B cell (primary cell): ENCODE measurements at regions not wholly inside any gene's neighbourhood (a gene's known extent, or its start where the extent isn't known, plus 50 kb on each side); places are given as distances from the start of the nearest gene placed in this dataset.

Experiments
- ATAC-seq: fragments of 200-7000 bp; cut with Tn5 transposase; one replicate; pipeline ENCODE4 v1.10.0; 2021; ENCODE audit warnings: low read depth, mild to moderate bottlenecking, moderate number of reproducible peaks, moderate library complexity
- CTCF ChIA-PET: fragments of 350-600 bp; sonication (Branson Sonifier 250); formaldehyde crosslinking; loops from one replicate; lab custom pipeline; 2021; ENCODE audit warnings: antibody characterized with exemption, inconsistent platforms; lab: Charles Lee
- POLR2A ChIA-PET: fragments of 350-600 bp; sonication (Branson Sonifier 250); formaldehyde crosslinking; loops from one replicate; lab custom pipeline; 2021; ENCODE audit warnings: antibody characterized with exemption; lab: Charles Lee
- DNase-seq: peaks from one replicate; pipeline ENCODE4 v3.0.0; 2013
- H2AFZ ChIP-seq: 2 replicates; pipeline ENCODE4 v1.6.1; 2012; ENCODE audit warnings: mild to moderate bottlenecking, low read depth, low read length; ENCODE audit not compliant: insufficient read depth, poor library complexity, severe bottlenecking
- H3K27ac ChIP-seq, 2 donors: 1 replicate in 1 of 2; 2 replicates in 1 of 2; pipeline ENCODE4 v1.5.1; 2012 to 2013; ENCODE audit warnings: low read length in 2 of 2, mild to moderate bottlenecking in 2 of 2, moderate library complexity in 1 of 2
- H3K27me3 ChIP-seq, 4 experiments: fragments of 200-600 bp in 1 of 4; sonication (generic) in 1 of 4; replicated peaks in 1 of 4; 1 replicate in 2 of 4; 2 replicates in 2 of 4; pipeline versions ENCODE4 v1.6.1 to v1.7.0; 2013 to 2016; ENCODE audit warnings: low read length in 3 of 4, mild to moderate bottlenecking in 2 of 4, mixed read lengths in 1 of 4, moderate library complexity in 1 of 4; ENCODE audit not compliant: insufficient read depth in 4 of 4, control insufficient read depth in 3 of 4; ENCODE audit errors: control extremely low read depth in 1 of 4
- H3K36me3 ChIP-seq, 2 experiments: replicated peaks in 1 of 2; 1 replicate in 1 of 2; 2 replicates in 1 of 2; pipeline versions ENCODE4 v1.6.1 to v1.7.1; 2013; ENCODE audit warnings: low read length in 1 of 2; ENCODE audit not compliant: insufficient read depth in 2 of 2, control insufficient read depth in 1 of 2; ENCODE audit errors: control extremely low read depth in 1 of 2, extremely low read depth in 1 of 2
- H3K4me1 ChIP-seq, 2 donors: fragments of 200-600 bp in 1 of 2; sonication (generic) in 1 of 2; 1 replicate in 1 of 2; 2 replicates in 1 of 2; pipeline versions ENCODE4 v1.5.1 to v1.6.1; 2013 to 2017; ENCODE audit warnings: low read length in 2 of 2; ENCODE audit not compliant: control insufficient read depth in 2 of 2, insufficient read depth in 2 of 2
- H3K4me2 ChIP-seq: replicated peaks from 2 replicates; pipeline ENCODE3; 2012; ENCODE audit warnings: mild to moderate bottlenecking, low read depth, low read length; ENCODE audit not compliant: poor library complexity, severe bottlenecking
- H3K4me3 ChIP-seq, 5 experiments: fragments of 200-600 bp in 1 of 5; sonication (generic) in 1 of 5; 1 replicate in 3 of 5; 2 replicates in 2 of 5; pipeline versions ENCODE4 v1.5.1 to v1.7.0; 2011 to 2016; ENCODE audit warnings: low read length in 4 of 5, mild to moderate bottlenecking in 4 of 5, low read depth in 2 of 5, control low read depth in 1 of 5, moderate library complexity in 1 of 5; ENCODE audit not compliant: insufficient read depth in 1 of 5; ENCODE audit errors: control extremely low read depth in 1 of 5, extremely low read depth in 1 of 5
- H3K79me2 ChIP-seq: fragments of 200-600 bp; sonication (generic); one replicate; pipeline ENCODE4 v1.6.0; 2016; ENCODE audit warnings: low read length; ENCODE audit not compliant: control insufficient read depth, insufficient read depth
- H3K9ac ChIP-seq: fragments of 200-600 bp; sonication (generic); 2 replicates; pipeline ENCODE4 v1.6.1; 2017; ENCODE audit warnings: mild to moderate bottlenecking, low read length, moderate library complexity
- H3K9me3 ChIP-seq, 3 donors: one replicate each; pipeline versions ENCODE4 v1.6.1 to v1.7.1; 2013; ENCODE audit warnings: low read length in 2 of 3; ENCODE audit not compliant: control insufficient read depth in 2 of 3, insufficient read depth in 1 of 3; ENCODE audit errors: control extremely low read depth in 1 of 3
- H4K20me1 ChIP-seq: 2 replicates; pipeline ENCODE4 v1.6.0; 2012; ENCODE audit warnings: mild to moderate bottlenecking, low read length; ENCODE audit not compliant: insufficient read depth, control insufficient read depth, poor library complexity, severe bottlenecking
- H3K27ac Mint-ChIP-seq: one replicate; pipeline ENCODE4 v1.8.0; 2021; ENCODE audit warnings: mixed read lengths
- H3K27me3 Mint-ChIP-seq: one replicate; pipeline ENCODE4 v1.8.0; 2021; ENCODE audit warnings: mixed read lengths
- H3K4me1 Mint-ChIP-seq: one replicate; pipeline ENCODE4 v1.8.0; 2021; ENCODE audit warnings: mixed read lengths
- H3K4me3 Mint-ChIP-seq: one replicate; pipeline ENCODE4 v1.8.0; 2021; ENCODE audit warnings: mixed read lengths
- H3K9me3 Mint-ChIP-seq: one replicate; pipeline ENCODE4 v1.8.0; 2022; ENCODE audit warnings: mixed read lengths; ENCODE audit not compliant: insufficient read depth
- CTCF ChIP-seq: fragments of 200-600 bp; IDR thresholded peaks from one replicate; pipeline ENCODE4 v1.8.0; 2022; ENCODE audit warnings: antibody characterized with exemption, mild to moderate bottlenecking
- EZH2 ChIP-seq: IDR thresholded peaks from 2 replicates; pipeline ENCODE4 v1.6.1; 2012; ENCODE audit warnings: borderline replicate concordance, low read depth, mild to moderate bottlenecking, moderate library complexity, low read length; ENCODE audit not compliant: insufficient read depth, poor library complexity, severe bottlenecking
- WGBS: methylation state at CpG from one replicate; pipeline ENCODE4 v1.1.5; 2013; ENCODE audit warnings: missing lambda C conversion rate; ENCODE audit not compliant: insufficient coverage; 5-methylcytosine and 5-hydroxymethylcytosine counted together
- intact Hi-C: fragments of 100-400 bp; cut with micrococcal nuclease; formaldehyde crosslinking; loops from one replicate; pipeline ENCODE4 v1.10.0; 2022

DNA sequence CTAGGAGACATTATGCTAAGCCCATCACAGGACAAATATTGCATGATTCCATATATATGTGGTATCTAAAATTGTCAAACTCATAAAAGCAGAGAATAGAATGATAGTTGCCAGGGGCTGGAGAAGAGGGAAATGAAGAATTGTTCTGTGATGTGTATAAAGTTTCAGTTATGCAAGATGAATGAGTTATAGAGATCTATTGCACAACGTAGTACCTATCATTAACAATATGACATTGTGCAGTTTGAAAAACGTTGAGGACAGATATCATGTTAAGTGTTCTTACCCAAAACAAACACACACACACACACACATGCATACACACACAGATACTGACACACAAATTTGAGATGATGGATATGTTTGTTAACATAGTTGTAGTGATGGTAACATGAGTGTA, 871.6 kb upstream of the GOT2 start:
- ATAC-seq (no peak), DNase-seq (no peak)
- H3K27me3 Mint-ChIP-seq, result no peaks in the 10 kb centered on the region
- intact Hi-C loops, result no loop called here
- H4K20me1 ChIP-seq, result no peaks in the 10 kb centered on the region
- no peak overlapping the region for H2AFZ ChIP-seq
- no peak for TF ChIP-seq CTCF
- no peak for TF ChIP-seq EZH2
- H3K9me3 ChIP-seq, result no peaks in the 10 kb centered on the region
- H3K4me3 ChIP-seq, result no peak overlapping the region
- no peak overlapping the region for H3K4me3 Mint-ChIP-seq
- CTCF ChIA-PET, result no interaction called here
- no peaks in the 10 kb centered on the region for H3K4me1 ChIP-seq
- no peaks in the 10 kb centered on the region for H3K27me3 ChIP-seq
- H3K27ac Mint-ChIP-seq, result no peak overlapping the region
- H3K79me2 ChIP-seq, result no peaks in the 10 kb centered on the region
- H3K4me1 Mint-ChIP-seq, result no peaks in the 10 kb centered on the region
- no CpG with 5 or more reads among the region's 2 CpGs for WGBS
- peaks cover 3% of the 10 kb centered on the region for H3K9me3 Mint-ChIP-seq
- no peaks in the 10 kb centered on the region for H3K36me3 ChIP-seq
- POLR2A ChIA-PET, result no interaction called here
- H3K9ac ChIP-seq, result no peak overlapping the region
- H3K27ac ChIP-seq, result no peak overlapping the region
- no peak overlapping the region for H3K4me2 ChIP-seq

DNA sequence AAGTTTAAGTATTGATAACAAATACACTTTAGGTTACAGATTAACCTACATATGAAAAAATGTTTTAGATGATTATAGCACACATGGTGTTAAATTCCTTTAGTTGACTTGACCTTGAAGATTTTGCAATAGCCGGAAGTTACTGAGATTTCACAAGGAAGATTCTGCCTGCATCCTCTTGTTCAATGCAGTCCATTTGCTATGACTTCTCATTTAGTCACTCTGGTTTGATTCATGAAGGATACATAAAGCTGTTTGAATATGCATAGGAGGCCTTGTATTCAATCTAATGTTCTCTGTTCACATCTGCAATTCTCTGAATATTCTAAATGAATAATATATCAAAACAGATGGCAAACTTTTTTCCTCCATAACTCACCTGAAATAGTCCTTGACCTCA, 870.2 kb upstream of the GOT2 start:
- no peaks in the 10 kb centered on the region for H3K36me3 ChIP-seq
- no peak overlapping the region for H2AFZ ChIP-seq
- H3K4me2 ChIP-seq, result no peak overlapping the region
- ATAC-seq (no peak), DNase-seq (no peak)
- H3K27ac ChIP-seq, result no peak overlapping the region
- TF ChIP-seq CTCF (no peak), EZH2 (no peak)
- ChIA-PET CTCF (no interaction called here), POLR2A (no interaction called here)
- no peaks in the 10 kb centered on the region for H3K4me1 ChIP-seq
- H3K4me3 ChIP-seq, result no peak overlapping the region
- Mint-ChIP-seq H3K27me3 (no peaks in the 10 kb centered on the region), H3K4me1 (no peaks in the 10 kb centered on the region), H3K4me3 (no peak overlapping the region), H3K27ac (no peak overlapping the region), H3K9me3 (peaks cover 3% of the 10 kb centered on the region)
- H3K9ac ChIP-seq, result no peak overlapping the region
- H3K79me2 ChIP-seq, result no peaks in the 10 kb centered on the region
- WGBS, result no CpG with 5 or more reads among the region's 1 CpG
- intact Hi-C loops, result no loop called here
- no peaks in the 10 kb centered on the region for H3K27me3 ChIP-seq
- no peaks in the 10 kb centered on the region for H4K20me1 ChIP-seq
- no peaks in the 10 kb centered on the region for H3K9me3 ChIP-seq
